Stimulated activated CD4-positive, alpha-beta T cell treated with anti-CD3 and anti-CD28 coated beads, Interleukin-15, amount 100 ng/mL, for 24 hours (primary cell): ENCODE measurements at regions not wholly inside any gene's neighbourhood (a gene's known extent, or its start where the extent isn't known, plus 50 kb on each side); places are given as distances from the start of the nearest gene placed in this dataset.

Source experiments
- DNase-seq: peaks from one replicate; pipeline ENCODE4 v3.0.0-alpha.2; 2020

DNA sequence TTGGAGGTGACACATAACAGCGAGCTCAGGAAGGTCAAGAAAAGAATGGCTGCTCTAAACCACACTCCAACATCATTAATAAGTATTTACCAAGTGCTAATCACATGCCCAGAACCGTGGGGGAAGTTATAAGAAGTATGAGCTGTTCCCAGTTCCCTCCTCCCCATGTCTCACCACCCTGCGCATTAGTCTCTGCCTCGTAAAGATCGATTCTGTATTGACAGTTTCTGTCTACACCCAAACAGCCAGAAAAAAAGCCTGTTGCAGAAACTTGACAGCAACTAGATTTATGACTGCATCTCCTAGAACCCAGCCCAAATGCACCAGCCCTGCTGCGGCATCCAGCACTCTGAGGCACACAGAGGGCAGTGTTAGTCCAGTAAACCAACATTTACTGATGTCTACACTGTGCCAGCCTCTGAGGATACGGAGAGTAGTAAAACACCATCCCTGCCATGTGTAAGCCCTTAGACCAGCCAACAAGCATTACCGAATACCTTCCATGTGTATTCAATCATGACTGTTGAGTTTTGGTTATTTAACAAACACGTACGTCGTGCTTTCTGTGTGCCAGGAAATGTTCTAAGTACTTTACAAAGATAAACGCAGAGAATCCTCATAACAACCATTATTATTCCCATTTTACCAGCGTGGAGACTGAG, 63.6 kb upstream of the ZBTB40 start:
- DNase-seq, result no peak

DNA sequence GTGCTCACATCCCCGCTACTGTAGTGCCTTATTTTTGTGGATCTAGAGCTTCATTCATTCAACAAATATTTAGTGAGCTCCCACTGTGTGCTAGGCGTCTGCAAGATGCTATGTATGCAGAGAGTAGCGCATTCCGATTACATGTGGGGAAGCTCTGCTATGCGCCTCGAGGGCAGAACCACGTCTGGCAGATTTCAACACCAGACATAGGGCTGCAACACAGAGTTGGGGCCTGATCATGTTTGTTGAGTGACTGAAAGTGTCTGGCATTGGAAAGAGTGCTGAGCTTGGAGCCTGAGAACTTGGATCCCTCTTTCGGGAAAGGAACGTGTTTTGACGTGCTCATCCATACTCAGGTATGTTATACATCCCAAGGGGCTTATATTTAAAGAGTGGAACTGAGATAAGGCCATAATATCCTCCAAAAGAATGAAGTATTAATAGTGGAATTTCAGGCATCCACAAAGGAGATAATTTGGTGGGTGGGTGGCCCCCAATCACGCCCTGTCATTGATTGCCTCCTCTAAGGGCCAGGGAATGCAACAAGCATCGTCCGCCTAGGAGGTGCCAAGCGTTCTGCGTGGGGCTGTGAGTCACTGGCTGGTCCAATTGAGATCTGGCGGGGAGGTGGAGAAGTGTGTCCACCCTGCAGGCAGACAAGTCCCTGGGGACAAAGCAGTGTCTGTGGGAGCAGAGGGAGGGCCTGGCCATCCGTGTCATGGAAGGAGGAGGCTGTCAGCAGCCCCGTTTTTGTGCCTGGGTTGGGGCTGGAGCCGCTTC, 62.8 kb upstream of the ZBTB40 start:
- DNase-seq, result no peak

DNA sequence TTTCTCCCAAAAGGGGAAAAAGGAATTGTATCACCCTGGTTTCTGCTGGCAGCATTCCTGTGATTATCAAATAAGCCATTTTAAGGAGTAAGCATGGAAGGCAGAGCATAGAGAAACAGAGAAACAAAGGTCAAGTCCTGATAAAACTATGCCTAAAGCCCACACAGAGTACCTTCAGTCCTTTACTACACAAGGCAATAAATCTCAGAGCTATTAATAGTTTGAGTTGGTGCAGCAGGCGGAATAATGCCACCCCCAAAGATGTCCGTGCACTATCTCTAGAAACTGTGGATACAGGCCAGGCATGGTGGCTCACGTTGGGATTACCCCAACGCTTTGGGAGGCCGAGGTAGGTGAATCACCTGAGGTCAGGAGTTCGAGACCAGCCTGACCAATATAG, 58.1 kb upstream of the ZBTB40 start:
- no peak for DNase-seq

DNA sequence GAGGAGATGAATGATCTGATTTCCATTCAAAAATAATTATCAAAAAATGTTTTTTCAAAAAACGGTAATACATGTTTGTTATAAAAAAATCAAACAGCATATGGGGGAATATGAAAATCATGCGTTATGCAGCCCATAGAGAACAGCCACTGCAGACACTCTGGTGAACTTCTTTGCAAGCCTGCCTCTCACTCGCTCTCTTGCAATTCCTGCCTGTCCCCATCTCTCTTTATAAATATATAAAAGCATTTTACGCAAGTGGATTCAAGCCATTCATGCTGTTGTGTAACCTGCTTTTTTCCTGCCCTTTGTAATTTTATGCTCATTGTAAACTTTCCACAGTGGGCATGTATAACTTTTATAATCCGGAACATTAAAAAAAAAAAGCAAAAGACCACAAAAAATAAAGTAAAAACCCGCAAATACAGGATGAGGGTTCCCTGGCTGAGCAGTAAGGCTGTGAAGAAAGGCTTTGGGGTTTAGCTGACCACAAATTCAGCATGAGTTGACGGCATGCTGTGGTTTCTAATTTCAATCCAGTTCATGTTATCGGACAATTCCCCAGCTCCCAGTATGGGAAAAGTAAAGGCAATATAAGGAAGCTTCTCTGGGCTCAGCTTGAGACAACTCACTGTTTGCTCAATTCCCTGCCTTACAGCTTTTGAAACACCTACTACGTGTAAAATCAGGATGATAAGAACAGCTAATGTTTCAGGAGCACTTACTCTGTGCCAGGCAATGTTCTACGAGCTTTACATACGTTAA, 52.8 kb upstream of the ZBTB40 start:
- no peak for DNase-seq

DNA sequence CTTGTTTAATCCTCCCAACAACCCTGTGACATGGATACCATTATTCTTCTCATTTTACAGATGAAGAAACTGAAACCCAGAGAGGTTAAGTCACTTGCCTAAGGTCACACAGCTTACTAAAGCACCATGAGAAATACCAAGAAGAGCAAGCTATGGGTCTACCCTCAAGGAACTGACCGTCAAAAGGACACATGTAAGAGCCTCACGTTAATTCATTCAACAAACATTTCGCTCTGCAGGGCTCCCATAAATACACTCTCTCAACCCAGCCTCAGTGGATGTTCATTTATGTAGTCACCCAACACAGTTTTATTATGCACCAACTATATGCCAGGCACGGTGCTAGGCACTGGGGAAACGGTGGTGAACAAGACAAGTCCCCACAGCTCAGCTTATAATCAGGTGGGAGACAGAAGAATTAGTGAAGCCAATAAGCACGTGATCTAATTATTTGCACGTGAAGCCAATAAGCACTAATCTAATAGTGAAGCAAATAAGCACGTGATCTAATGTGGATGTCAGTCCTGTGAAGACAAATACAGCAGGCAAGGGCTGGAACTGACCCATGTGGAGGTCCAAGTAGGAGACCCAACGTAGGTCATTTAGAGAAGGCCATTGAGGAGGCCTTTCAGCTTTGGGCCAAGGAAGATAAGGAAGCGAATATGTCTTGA, 52.1 kb upstream of the ZBTB40 start:
- no peak for DNase-seq
